Suprapubic skin (tissue), 4 donors: ENCODE measurements at regions not wholly inside any gene's neighbourhood (a gene's known extent, or its start where the extent isn't known, plus 50 kb on each side); places are given as distances from the start of the nearest gene placed in this dataset.

Source experiments
- DNase-seq, 2 donors: peaks; one replicate each; pipeline ENCODE4 v3.0.0-alpha.2; 2019; ENCODE audit warnings: low spot score in 2 of 2
- H3K27ac ChIP-seq: fragments of 200-600 bp; sonication (generic); one replicate; pipeline ENCODE4 v1.5.1; 2019
- H3K27me3 ChIP-seq: fragments of 200-600 bp; sonication (generic); one replicate; pipeline ENCODE4 v1.5.1; 2019
- H3K36me3 ChIP-seq: fragments of 200-600 bp; sonication (generic); one replicate; pipeline ENCODE4 v1.5.1; 2019
- H3K4me1 ChIP-seq: fragments of 200-600 bp; sonication (generic); one replicate; pipeline ENCODE4 v1.5.1; 2019
- H3K4me3 ChIP-seq: fragments of 200-600 bp; sonication (generic); one replicate; pipeline ENCODE4 v1.5.1; 2019; ENCODE audit warnings: mild to moderate bottlenecking
- H3K9me3 ChIP-seq: fragments of 200-600 bp; sonication (generic); one replicate; pipeline ENCODE4 v1.5.1; 2019
- CTCF ChIP-seq, 2 donors: fragments of 200-600 bp in 1 of 2; fragments of 450-650 bp in 1 of 2; sonication (generic) in 1 of 2; IDR thresholded peaks; one replicate each; pipeline ENCODE4 v1.5.1; 2016 to 2019; ENCODE audit warnings: antibody characterized with exemption in 2 of 2, mild to moderate bottlenecking in 1 of 2, moderate library complexity in 1 of 2
- EP300 ChIP-seq: sonication (generic); formaldehyde crosslinking; IDR thresholded peaks from one replicate; pipeline ENCODE4 v1.6.1; 2017; ENCODE audit warnings: antibody characterized with exemption
- POLR2A ChIP-seq, 2 donors: fragments of 450-650 bp; IDR thresholded peaks; one replicate each; pipeline ENCODE4 v1.6.1; 2017; ENCODE audit warnings: antibody characterized with exemption in 2 of 2, mild to moderate bottlenecking in 2 of 2, moderate library complexity in 2 of 2
- POLR2AphosphoS5 ChIP-seq, 3 donors: sonication (generic); formaldehyde crosslinking; IDR thresholded peaks; one replicate each; pipeline ENCODE4 v1.6.1; 2017; ENCODE audit warnings: antibody characterized with exemption in 3 of 3
- WGBS: methylation state at CpG from one replicate; pipeline ENCODE4 v1.1.5; 2018; 5-methylcytosine and 5-hydroxymethylcytosine counted together

- no peaks in the 10 kb centered on the region for H3K9me3 ChIP-seq
- no peaks in the 10 kb centered on the region for H3K4me1 ChIP-seq
- no peaks in the 10 kb centered on the region for H3K36me3 ChIP-seq
- H3K27me3 ChIP-seq = no peaks in the 10 kb centered on the region
- H3K27ac ChIP-seq = no peak overlapping the region
- no peak for TF ChIP-seq EP300
- TF ChIP-seq CTCF (IDR thresholded peaks at IDR 0.05) = peak; percentile 49 to 72
- TF ChIP-seq POLR2A (IDR thresholded peaks at IDR 0.05) = no peak
- TF ChIP-seq POLR2AphosphoS5 (IDR thresholded peaks at IDR 0.05) = no peak
- 22% methylated on average over 9 of the region's 9 CpGs for whole genome bisulfite sequencing
- DNase-seq = peak; percentile 68 to 79
- no peak overlapping the region for H3K4me3 ChIP-seq
Observed at GRCh38 chrX:46408553-46409407, 136.4 kb downstream of the ZNF674 start.

- H3K4me3 ChIP-seq = no peak overlapping the region
- no peak overlapping the region for H3K27ac ChIP-seq
- H3K9me3 ChIP-seq = no peaks in the 10 kb centered on the region
- no peak for DNase-seq
- no peak for TF ChIP-seq POLR2A (IDR thresholded peaks at IDR 0.05)
- TF ChIP-seq POLR2AphosphoS5 (IDR thresholded peaks at IDR 0.05) = no peak
- TF ChIP-seq EP300 = no peak
- TF ChIP-seq CTCF (IDR thresholded peaks at IDR 0.05) = no peak
- H3K4me1 ChIP-seq = no peaks in the 10 kb centered on the region
- no peaks in the 10 kb centered on the region for H3K27me3 ChIP-seq
- H3K36me3 ChIP-seq = no peaks in the 10 kb centered on the region
- WGBS = 69% methylated on average over 2 of the region's 2 CpGs
Observed at GRCh38 chrX:46407753-46408130, 137.5 kb downstream of the ZNF674 start.

GRCh38 chrX:46407036-46407752 is 138.0 kb downstream of the ZNF674 start:
- no peak for DNase-seq
- no peak for TF ChIP-seq POLR2A (IDR thresholded peaks at IDR 0.05)
- no peak for TF ChIP-seq EP300
- TF ChIP-seq CTCF (IDR thresholded peaks at IDR 0.05) = no peak
- no peak for TF ChIP-seq POLR2AphosphoS5 (IDR thresholded peaks at IDR 0.05)
- no peaks in the 10 kb centered on the region for H3K4me1 ChIP-seq
- no peaks in the 10 kb centered on the region for H3K9me3 ChIP-seq
- no peak overlapping the region for H3K4me3 ChIP-seq
- no peaks in the 10 kb centered on the region for H3K27me3 ChIP-seq
- no peaks in the 10 kb centered on the region for H3K36me3 ChIP-seq
- no peak overlapping the region for H3K27ac ChIP-seq
- 70% methylated on average over 6 of the region's 6 CpGs for WGBS

GRCh38 chrX:46404774-46405173 is 140.4 kb downstream of the ZNF674 start:
- TF ChIP-seq POLR2AphosphoS5 (IDR thresholded peaks at IDR 0.05) = no peak
- no peak for TF ChIP-seq EP300
- TF ChIP-seq CTCF (IDR thresholded peaks at IDR 0.05) = no peak
- TF ChIP-seq POLR2A (IDR thresholded peaks at IDR 0.05) = no peak
- no peaks in the 10 kb centered on the region for H3K9me3 ChIP-seq
- no peaks in the 10 kb centered on the region for H3K36me3 ChIP-seq
- WGBS = 87% methylated on average over 6 of the region's 6 CpGs
- no peak overlapping the region for H3K4me3 ChIP-seq
- DNase-seq = no peak
- no peaks in the 10 kb centered on the region for H3K4me1 ChIP-seq
- no peak overlapping the region for H3K27ac ChIP-seq
- no peaks in the 10 kb centered on the region for H3K27me3 ChIP-seq
